ENCODE measurements at regions not wholly inside any gene's neighbourhood (a gene's known extent, or its start where the extent isn't known, plus 50 kb on each side); places are given as distances from the start of the nearest gene placed in this dataset.
"Not testable (repeated sequence)": the region's sequence is repeated elsewhere in the genome, so short reads cannot be mapped to it uniquely, and the experiment has no call there.

GRCh38 chr2:128503399-128504245 lies 185.0 kb upstream of the HS6ST1 start:
- no peak for DNase-seq (ENCODE audit: low read depth in 3 of 3, low spot score in 1 of 3)

GRCh38 chr2:128504246-128505149 lies 185.8 kb upstream of the HS6ST1 start:
- no peak for DNase-seq (ENCODE audit: low read depth in 3 of 3, low spot score in 1 of 3)

- no peak for DNase-seq (ENCODE audit: low read depth in 3 of 3, low spot score in 1 of 3)
These were observed 186.5 kb upstream of the HS6ST1 start for GRCh38 chr2:128505150-128505490.

- DNase-seq (ENCODE audit: low read depth in 3 of 3, low spot score in 1 of 3), result no peak
These were observed 187.2 kb upstream of the HS6ST1 start for GRCh38 chr2:128505575-128506526.

GRCh38 chr2:128506534-128506933 lies 187.9 kb upstream of the HS6ST1 start:
- no peak for DNase-seq (ENCODE audit: low read depth in 3 of 3, low spot score in 1 of 3)

- DNase-seq (ENCODE audit: low read depth in 3 of 3, low spot score in 1 of 3), result no peak
These were observed 192.2 kb upstream of the HS6ST1 start for GRCh38 chr2:128510701-128511397.

GRCh38 chr2:128511731-128512378 lies 193.2 kb upstream of the HS6ST1 start:
- no peak for DNase-seq (ENCODE audit: low read depth in 3 of 3, low spot score in 1 of 3)

- no peak for DNase-seq (ENCODE audit: low read depth in 3 of 3, low spot score in 1 of 3)
These were observed 193.9 kb upstream of the HS6ST1 start for GRCh38 chr2:128512379-128513115.

- DNase-seq (ENCODE audit: low read depth in 3 of 3, low spot score in 1 of 3), result no peak
These were observed 194.7 kb upstream of the HS6ST1 start for GRCh38 chr2:128513116-128513960.

GRCh38 chr2:128513961-128514283 lies 195.3 kb upstream of the HS6ST1 start:
- no peak for DNase-seq (ENCODE audit: low read depth in 3 of 3, low spot score in 1 of 3)

GRCh38 chr2:128514555-128514955 lies 195.9 kb upstream of the HS6ST1 start:
- no peak for DNase-seq (ENCODE audit: low read depth in 3 of 3, low spot score in 1 of 3)

- no peak for DNase-seq (ENCODE audit: low read depth in 3 of 3, low spot score in 1 of 3)
These were observed 198.3 kb upstream of the HS6ST1 start for GRCh38 chr2:128516938-128517337.

GRCh38 chr2:128519028-128519427 lies 200.4 kb upstream of the HS6ST1 start:
- DNase-seq (ENCODE audit: low read depth in 3 of 3, low spot score in 1 of 3), result not testable (repeated sequence)

GRCh38 chr2:128519517-128520215 lies 201.0 kb upstream of the HS6ST1 start:
- no peak for DNase-seq (ENCODE audit: low read depth in 3 of 3, low spot score in 1 of 3)

GRCh38 chr2:128520340-128520739 lies 201.7 kb upstream of the HS6ST1 start:
- no peak for DNase-seq (ENCODE audit: low read depth in 3 of 3, low spot score in 1 of 3)

- no peak for DNase-seq (ENCODE audit: low read depth in 3 of 3, low spot score in 1 of 3)
These were observed 202.1 kb upstream of the HS6ST1 start for GRCh38 chr2:128520791-128521190.

GRCh38 chr2:128521482-128521881 lies 202.8 kb upstream of the HS6ST1 start:
- DNase-seq (ENCODE audit: low read depth in 3 of 3, low spot score in 1 of 3), result no peak

GRCh38 chr2:128522829-128523228 lies 204.2 kb upstream of the HS6ST1 start:
- no peak for DNase-seq (ENCODE audit: low read depth in 3 of 3, low spot score in 1 of 3)

Measured in stimulated activated CD4-positive, alpha-beta T cell treated with anti-CD3 and anti-CD28 coated beads, TNF-alpha, amount 100 ng/mL, for 1 hour (primary cell).